ENCODE measurements at regions not wholly inside any gene's neighbourhood (a gene's known extent, or its start where the extent isn't known, plus 50 kb on each side); places are given as distances from the start of the nearest gene placed in this dataset.

- TF ChIP-seq POLR2A (IDR thresholded peaks at IDR 0.05) (no peak), CTCF (IDR thresholded peaks at IDR 0.05) (no peak)
Observed at GRCh38 chr7:113216038-113216437, 97.7 kb upstream of the SMIM30 start.

Measured in suprapubic skin (tissue), 3 donors.